ENCODE measurements at regions not wholly inside any gene's neighbourhood (a gene's known extent, or its start where the extent isn't known, plus 50 kb on each side); places are given as distances from the start of the nearest gene placed in this dataset.

DNA sequence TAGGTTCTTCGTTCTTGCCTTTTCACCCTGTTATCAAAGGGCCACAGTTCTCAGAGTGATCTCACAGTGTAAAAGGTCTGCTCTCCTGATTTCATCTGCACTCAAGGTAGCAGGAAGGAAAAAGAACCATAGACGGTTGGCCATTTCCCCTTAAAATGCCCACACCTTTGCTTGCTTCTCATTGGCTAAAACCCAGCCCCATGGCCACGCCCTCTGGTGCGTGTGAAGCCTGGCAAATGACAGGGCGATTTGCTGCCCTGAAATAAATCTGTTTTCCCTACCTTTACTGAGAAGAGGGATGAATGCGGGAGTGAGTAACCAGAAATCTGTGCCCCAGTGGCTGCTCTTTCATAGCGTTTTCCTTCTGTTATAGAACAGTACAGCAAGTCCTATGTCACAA is 269.3 kb downstream of the POU4F1 start:
- H3K36me3 Mint-ChIP-seq, result no peaks in the 10 kb centered on the region
- no peaks in the 10 kb centered on the region for H3K4me1 Mint-ChIP-seq
- H3K27ac Mint-ChIP-seq, result no peak overlapping the region
- no peak for DNase-seq
- no peak overlapping the region for H3K4me3 Mint-ChIP-seq
- CTCF ChIA-PET, result no interaction called here
- no peaks in the 10 kb centered on the region for H3K9me3 Mint-ChIP-seq
- no peaks in the 10 kb centered on the region for H3K27me3 Mint-ChIP-seq

- CTCF ChIA-PET, result no interaction called here
- no peaks in the 10 kb centered on the region for H3K27me3 Mint-ChIP-seq
- no peak overlapping the region for H3K4me3 Mint-ChIP-seq
Measured at GRCh38 chr13:78326633-78327032, 276.7 kb downstream of the POU4F1 start.

GRCh38 chr13:78325585-78325984 is 277.8 kb downstream of the POU4F1 start:
- no peaks in the 10 kb centered on the region for H3K4me1 Mint-ChIP-seq
- CTCF ChIA-PET, result no interaction called here

More at GRCh38 chr13:78326633-78327032, 276.7 kb downstream of the POU4F1 start:
- no peak for DNase-seq
- no peaks in the 10 kb centered on the region for H3K9me3 Mint-ChIP-seq
- H3K27ac Mint-ChIP-seq, result no peak overlapping the region
- no peaks in the 10 kb centered on the region for H3K4me1 Mint-ChIP-seq
- H3K36me3 Mint-ChIP-seq, result no peaks in the 10 kb centered on the region

GRCh38 chr13:78323848-78324247 is 279.5 kb downstream of the POU4F1 start:
- H3K27ac Mint-ChIP-seq, result no peak overlapping the region
- H3K9me3 Mint-ChIP-seq, result no peaks in the 10 kb centered on the region
- H3K36me3 Mint-ChIP-seq, result no peaks in the 10 kb centered on the region
- CTCF ChIA-PET, result no interaction called here
- H3K27me3 Mint-ChIP-seq, result no peaks in the 10 kb centered on the region
- no peak overlapping the region for H3K4me3 Mint-ChIP-seq
- H3K4me1 Mint-ChIP-seq, result no peaks in the 10 kb centered on the region
- DNase-seq, result no peak

More at GRCh38 chr13:78325585-78325984, 277.8 kb downstream of the POU4F1 start:
- no peak for DNase-seq
- no peak overlapping the region for H3K4me3 Mint-ChIP-seq
- no peaks in the 10 kb centered on the region for H3K27me3 Mint-ChIP-seq
- H3K36me3 Mint-ChIP-seq, result no peaks in the 10 kb centered on the region
- no peaks in the 10 kb centered on the region for H3K9me3 Mint-ChIP-seq
- no peak overlapping the region for H3K27ac Mint-ChIP-seq

DNA sequence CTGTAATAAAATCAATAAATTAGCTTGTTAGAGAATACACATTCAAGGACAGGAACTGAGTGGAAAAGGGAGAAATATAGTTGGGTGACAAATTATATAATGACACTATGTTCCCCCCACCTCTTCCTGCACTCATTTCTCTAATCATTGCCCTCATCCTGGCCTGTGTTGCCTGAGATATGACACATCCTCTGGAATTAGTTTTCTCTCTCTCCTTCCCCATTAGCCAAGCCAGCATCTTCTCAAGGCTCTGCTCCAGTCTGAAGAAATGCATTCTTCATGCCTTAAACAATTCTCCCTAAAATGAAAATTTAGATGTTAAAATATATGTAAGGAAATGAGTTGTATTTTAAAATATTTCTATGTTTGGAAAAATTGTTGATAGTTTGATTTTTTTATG is 280.3 kb downstream of the POU4F1 start:
- Mint-ChIP-seq H3K4me3 (no peak overlapping the region), H3K4me1 (no peaks in the 10 kb centered on the region), H3K36me3 (no peaks in the 10 kb centered on the region), H3K27ac (no peak overlapping the region), H3K9me3 (no peaks in the 10 kb centered on the region), H3K27me3 (no peaks in the 10 kb centered on the region)
- CTCF ChIA-PET, result no interaction called here
- DNase-seq, result no peak

DNA sequence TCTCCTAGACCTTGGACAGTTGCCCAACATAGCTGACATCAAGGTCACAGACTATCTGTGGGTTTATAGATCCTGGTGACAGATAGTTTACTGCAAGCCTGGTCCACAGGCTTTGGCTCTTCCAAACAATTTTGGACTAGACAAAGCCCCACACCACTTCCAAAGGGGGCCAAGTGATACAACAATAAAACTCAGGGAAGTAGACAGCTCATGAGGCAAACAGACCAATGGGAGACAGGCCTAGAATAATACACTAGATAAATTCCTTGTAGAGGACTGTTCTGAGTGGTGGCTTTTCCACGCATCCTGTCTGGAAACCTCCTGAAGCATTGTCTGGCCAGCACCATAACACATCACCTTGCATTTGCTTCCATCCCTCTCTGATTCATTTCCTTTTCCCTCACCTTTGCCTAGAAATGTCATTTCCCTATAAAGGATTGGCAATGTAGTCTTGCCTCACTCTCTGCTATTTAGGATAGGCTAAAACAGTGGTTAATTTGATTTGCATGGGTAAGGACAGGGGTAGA is 284.2 kb downstream of the POU4F1 start:
- CTCF ChIA-PET, result no interaction called here
- H3K36me3 Mint-ChIP-seq, result no peaks in the 10 kb centered on the region
- H3K27me3 Mint-ChIP-seq, result no peaks in the 10 kb centered on the region

GRCh38 chr13:78317030-78317429 is 286.3 kb downstream of the POU4F1 start:
- H3K4me1 Mint-ChIP-seq, result no peaks in the 10 kb centered on the region
- no peaks in the 10 kb centered on the region for H3K36me3 Mint-ChIP-seq
- H3K27me3 Mint-ChIP-seq, result no peaks in the 10 kb centered on the region
- no peak overlapping the region for H3K27ac Mint-ChIP-seq
- H3K4me3 Mint-ChIP-seq, result no peak overlapping the region
- no peaks in the 10 kb centered on the region for H3K9me3 Mint-ChIP-seq
- CTCF ChIA-PET, result no interaction called here
- DNase-seq, result no peak

More for the DNA sequence above, 284.2 kb downstream of the POU4F1 start:
- Mint-ChIP-seq H3K9me3 (no peaks in the 10 kb centered on the region), H3K4me3 (no peak overlapping the region), H3K27ac (no peak overlapping the region), H3K4me1 (no peaks in the 10 kb centered on the region)
- DNase-seq, result no peak

DNA sequence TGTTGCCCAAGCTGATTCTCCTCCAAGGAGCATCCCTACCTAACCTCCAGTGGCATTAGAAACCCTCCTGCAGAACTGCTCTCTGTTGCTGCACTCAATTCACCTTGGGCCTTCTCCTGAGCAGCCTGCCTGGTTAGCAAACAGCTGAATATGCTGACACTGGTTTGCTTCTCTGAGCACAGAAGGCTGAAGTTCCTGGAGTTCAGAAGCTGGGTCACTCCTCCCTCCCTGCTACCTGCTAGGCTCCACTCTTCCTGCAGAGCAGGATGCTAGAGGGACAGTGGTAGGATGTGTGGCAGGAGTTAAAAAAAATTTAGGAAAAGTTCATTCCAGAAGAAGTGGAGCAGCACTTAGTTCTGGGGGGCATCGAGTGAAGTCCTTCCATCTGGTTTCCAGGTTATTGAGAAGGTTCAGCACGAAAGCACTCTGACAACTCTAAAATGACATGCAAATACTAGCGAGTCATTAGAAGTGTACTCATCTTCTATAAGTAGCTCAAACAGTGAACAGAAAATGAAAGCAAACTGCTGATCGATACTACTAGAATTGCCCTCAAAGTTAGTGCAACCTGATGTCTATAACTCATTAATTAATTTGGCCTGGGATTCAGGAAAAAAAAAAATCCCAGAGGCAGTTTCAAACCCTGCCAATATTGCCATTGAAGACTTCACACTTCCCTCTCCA is 293.7 kb downstream of the POU4F1 start:
- Mint-ChIP-seq H3K27ac (no peak overlapping the region), H3K36me3 (no peaks in the 10 kb centered on the region), H3K9me3 (no peaks in the 10 kb centered on the region), H3K27me3 (no peaks in the 10 kb centered on the region), H3K4me1 (no peaks in the 10 kb centered on the region), H3K4me3 (no peak overlapping the region)
- DNase-seq, result no peak
- CTCF ChIA-PET, result no interaction called here

DNA sequence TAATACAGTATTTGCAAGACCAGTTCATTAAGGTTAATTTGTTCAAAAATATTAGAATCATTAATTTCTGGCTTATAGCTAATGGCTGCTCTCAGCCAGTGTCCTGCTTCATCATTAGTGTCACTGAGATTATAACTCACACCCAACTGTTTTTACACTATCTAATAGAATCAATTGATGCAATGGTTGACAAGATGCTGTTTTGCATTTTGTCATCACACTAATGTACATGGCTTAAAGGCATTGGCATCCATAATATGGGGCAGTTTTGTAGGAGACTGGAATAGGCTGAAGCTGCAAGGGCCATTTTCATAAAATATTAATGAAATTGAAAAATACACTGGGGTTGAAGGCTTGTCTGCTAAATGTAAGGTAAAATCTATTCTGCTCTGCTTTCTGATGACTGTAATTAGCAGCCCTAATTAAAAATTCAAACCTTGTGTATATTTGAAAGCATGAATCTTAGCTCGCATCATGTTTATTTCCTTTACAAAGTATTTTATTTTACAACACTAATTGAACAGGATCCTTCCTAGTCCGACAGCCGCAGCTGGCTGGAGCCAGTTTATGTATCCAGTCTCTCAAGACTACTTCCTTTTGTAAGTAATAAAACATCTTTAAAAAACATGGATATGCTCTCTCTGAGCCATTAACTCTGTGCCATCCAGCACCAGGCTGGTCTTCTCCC is 296.7 kb downstream of the POU4F1 start:
- no peaks in the 10 kb centered on the region for H3K27me3 Mint-ChIP-seq
- no peaks in the 10 kb centered on the region for H3K36me3 Mint-ChIP-seq
- no peak overlapping the region for H3K4me3 Mint-ChIP-seq
- no peak overlapping the region for H3K27ac Mint-ChIP-seq
- H3K4me1 Mint-ChIP-seq, result no peaks in the 10 kb centered on the region
- DNase-seq, result no peak
- CTCF ChIA-PET, result no interaction called here
- no peaks in the 10 kb centered on the region for H3K9me3 Mint-ChIP-seq

DNA sequence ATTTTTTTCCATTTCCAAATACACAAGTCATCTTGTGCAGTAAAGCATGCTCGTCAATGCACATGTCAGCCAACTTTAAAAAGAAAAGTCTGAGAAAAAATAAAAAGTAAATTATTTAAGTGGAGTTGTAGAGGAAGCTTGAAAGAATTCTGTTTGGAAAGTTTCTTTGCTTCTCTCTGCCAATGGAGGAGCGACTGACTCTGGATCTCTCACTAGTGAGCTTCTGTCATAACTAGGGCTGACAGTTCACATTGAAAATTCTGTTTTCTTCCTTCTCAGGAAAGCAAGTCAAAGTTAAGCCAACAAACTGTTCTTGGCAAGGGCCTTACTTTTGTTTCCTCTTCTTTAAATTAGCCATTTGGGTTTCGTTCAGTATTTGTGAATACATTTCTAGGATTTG is 298.2 kb downstream of the POU4F1 start:
- H3K27ac Mint-ChIP-seq, result no peak overlapping the region
- H3K9me3 Mint-ChIP-seq, result no peaks in the 10 kb centered on the region
- CTCF ChIA-PET, result no interaction called here
- H3K27me3 Mint-ChIP-seq, result no peaks in the 10 kb centered on the region
- no peaks in the 10 kb centered on the region for H3K36me3 Mint-ChIP-seq
- no peak overlapping the region for H3K4me3 Mint-ChIP-seq
- no peak for DNase-seq
- H3K4me1 Mint-ChIP-seq, result no peaks in the 10 kb centered on the region

DNA sequence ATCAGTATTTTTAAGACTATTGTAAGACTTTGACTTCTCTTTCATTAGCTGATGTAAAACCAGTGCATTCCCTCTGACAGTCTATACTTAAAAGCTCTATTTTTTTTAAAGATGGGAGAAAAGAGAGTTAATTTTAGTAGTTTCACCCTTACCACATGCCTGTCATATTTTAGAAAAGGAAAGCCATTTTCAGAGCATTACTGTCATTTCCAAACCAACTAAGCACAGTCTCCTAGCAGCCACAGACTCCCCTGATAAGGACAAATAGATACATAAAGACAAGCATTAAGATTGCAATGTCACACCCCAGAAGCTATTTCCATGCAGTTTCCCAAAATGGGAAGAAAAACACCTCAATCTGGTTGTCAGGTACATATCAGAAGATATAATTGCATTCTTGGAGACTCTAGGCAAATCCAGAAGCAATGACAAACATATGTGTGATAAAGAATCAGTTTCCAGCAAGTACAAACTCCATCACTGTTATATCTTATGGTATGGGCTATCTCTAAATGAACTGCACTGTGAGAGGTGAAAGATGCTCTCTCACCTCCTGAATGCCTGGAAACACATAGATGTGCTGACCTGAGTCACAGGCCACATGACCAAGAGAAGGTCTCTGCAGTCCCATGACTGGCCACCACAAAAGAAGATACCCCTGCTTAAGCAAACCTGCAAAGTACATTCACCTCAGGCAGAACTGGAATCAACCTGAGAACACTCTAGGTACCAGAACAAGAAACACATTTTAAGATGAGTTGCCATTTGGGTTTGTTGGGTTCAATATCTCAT is 303.3 kb downstream of the POU4F1 start:
- no peak overlapping the region for H3K27ac Mint-ChIP-seq
- CTCF ChIA-PET, result no interaction called here
- H3K4me3 Mint-ChIP-seq, result no peak overlapping the region
- H3K27me3 Mint-ChIP-seq, result no peaks in the 10 kb centered on the region
- no peaks in the 10 kb centered on the region for H3K4me1 Mint-ChIP-seq
- no peak for DNase-seq
- no peaks in the 10 kb centered on the region for H3K9me3 Mint-ChIP-seq
- no peaks in the 10 kb centered on the region for H3K36me3 Mint-ChIP-seq

DNA sequence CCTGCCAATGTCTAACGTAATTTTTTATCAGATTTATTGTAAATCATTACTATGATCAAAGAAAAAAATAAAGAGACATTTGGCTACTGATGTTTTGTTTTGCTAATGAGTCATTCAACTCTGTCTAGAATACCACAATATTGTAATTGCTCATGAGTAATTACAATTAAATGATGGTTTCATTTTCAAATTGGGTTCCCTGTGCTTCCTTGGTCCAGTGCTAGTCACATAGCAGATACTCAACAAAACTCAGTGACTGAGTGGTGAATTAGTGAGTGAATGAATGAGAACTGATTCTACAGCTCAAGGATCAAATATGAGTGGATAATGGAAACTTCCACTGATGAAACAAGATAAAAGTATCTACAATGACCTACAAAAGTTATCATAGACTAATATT is 304.7 kb downstream of the POU4F1 start:
- Mint-ChIP-seq H3K4me3 (no peak overlapping the region), H3K4me1 (no peaks in the 10 kb centered on the region), H3K27ac (no peak overlapping the region), H3K36me3 (no peaks in the 10 kb centered on the region), H3K27me3 (no peaks in the 10 kb centered on the region), H3K9me3 (no peaks in the 10 kb centered on the region)
- CTCF ChIA-PET, result no interaction called here
- DNase-seq, result no peak

DNA sequence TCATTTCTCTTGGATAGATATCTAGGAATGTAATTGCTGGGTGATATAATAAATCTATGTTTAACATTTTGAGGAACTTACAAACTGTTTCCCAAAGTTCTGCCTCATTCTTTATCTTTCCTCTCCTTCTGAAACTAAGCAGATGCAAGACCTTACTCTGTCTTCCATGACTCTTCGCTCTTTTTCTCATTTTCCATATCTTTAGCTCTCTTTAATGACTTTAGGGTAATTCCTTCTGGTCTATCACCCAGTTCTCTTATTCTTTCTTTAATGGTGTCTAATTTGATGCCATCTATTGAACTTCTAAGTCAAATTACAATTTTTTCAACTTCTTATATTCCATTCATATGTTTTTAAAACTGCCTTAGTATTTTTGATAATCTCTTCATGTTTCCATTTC is 316.6 kb downstream of the POU4F1 start:
- Mint-ChIP-seq H3K9me3 (peaks cover 4% of the 10 kb centered on the region), H3K27ac (no peak overlapping the region), H3K36me3 (no peaks in the 10 kb centered on the region), H3K4me1 (no peaks in the 10 kb centered on the region), H3K4me3 (no peak overlapping the region), H3K27me3 (no peaks in the 10 kb centered on the region)
- CTCF ChIA-PET, result no interaction called here
- DNase-seq, result no peak

GRCh38 chr13:78265098-78265497 is 338.3 kb downstream of the POU4F1 start:
- no peaks in the 10 kb centered on the region for H3K36me3 Mint-ChIP-seq
- H3K27ac Mint-ChIP-seq, result no peak overlapping the region
- CTCF ChIA-PET, result no interaction called here
- no peak for DNase-seq
- no peaks in the 10 kb centered on the region for H3K27me3 Mint-ChIP-seq
- peaks cover 4% of the 10 kb centered on the region for H3K9me3 Mint-ChIP-seq
- H3K4me1 Mint-ChIP-seq, result no peaks in the 10 kb centered on the region
- H3K4me3 Mint-ChIP-seq, result no peak overlapping the region

DNA sequence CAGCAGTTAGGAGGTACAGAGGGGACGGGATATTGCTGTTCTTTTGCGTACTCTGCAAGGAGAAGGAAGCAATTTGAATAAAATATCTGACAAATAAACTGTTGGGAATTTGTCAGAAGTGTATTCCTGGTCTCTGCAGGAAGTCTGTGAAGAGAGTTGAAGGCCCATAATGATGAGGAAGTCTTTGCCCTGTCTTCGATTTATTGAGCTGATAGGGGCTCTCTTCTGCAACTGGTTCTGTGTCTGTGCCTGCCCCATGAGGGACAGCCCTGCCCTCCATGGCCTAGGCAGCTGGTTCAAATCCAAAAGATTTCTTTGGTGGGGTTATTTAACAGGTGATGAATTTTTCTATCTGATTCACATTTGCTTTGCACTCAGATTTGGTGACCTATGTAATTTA is 339.7 kb upstream of the EDNRB start:
- no peak for DNase-seq
- CTCF ChIA-PET, result interaction anchor here (0.6 kb wide), 1 partner anchor 18 kb away, joined by 3 read pairs; no protein-coding TSS in a partner anchor
- H3K27me3 Mint-ChIP-seq, result no peaks in the 10 kb centered on the region
- H3K9me3 Mint-ChIP-seq, result peaks cover 4% of the 10 kb centered on the region
- H3K4me3 Mint-ChIP-seq, result no peak overlapping the region
- H3K27ac Mint-ChIP-seq, result no peak overlapping the region
- H3K36me3 Mint-ChIP-seq, result no peaks in the 10 kb centered on the region
- H3K4me1 Mint-ChIP-seq, result no peaks in the 10 kb centered on the region
